T47D (cell line): ENCODE measurements at regions not wholly inside any gene's neighbourhood (a gene's known extent, or its start where the extent isn't known, plus 50 kb on each side); places are given as distances from the start of the nearest gene placed in this dataset.
"Not testable (repeated sequence)": the region's sequence is repeated elsewhere in the genome, so short reads cannot be mapped to it uniquely, and the experiment has no call there.

Source experiments
- DNase-seq, 2 experiments: peaks; one replicate each; pipeline versions ENCODE4 v3.0.0 to v3.0.0-alpha.2; 2011 to 2012; ENCODE audit warnings: low read depth in 1 of 2, low spot score in 1 of 2
- JUND ChIP-seq: IDR thresholded peaks from 2 replicates; pipeline ENCODE4 v1.6.1; 2012; ENCODE audit warnings: low read depth
- in situ Hi-C: cut with HindIII; loops from 2 replicates; pipeline ENCODE4 v1.10.0; 2016; ENCODE audit warnings: low sequenced_read_pairs, low pct_unique_long_range_greater_than_20kb

DNA sequence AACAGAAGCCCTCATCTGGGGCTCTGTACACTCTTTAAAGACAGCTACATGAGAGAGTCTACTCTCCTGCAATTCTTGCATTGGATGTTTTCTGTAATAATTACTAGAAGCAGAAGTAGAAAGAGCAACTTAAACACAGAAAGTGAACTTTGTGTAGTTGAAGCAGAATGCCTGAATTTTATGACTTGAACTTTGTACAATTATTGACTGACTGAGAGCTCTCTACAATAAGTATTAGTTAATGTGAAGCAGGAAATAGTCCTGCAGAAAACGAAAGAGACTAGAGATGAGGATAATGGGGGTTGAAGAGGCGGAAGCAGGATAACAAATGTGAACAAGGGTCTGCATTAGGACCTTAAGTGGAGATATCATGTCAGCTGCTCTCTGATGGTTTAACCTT, 79.2 kb upstream of the STK39 start:
- TF ChIP-seq JUND: no peak
- in situ Hi-C loops: no loop called here
- DNase-seq: no peak

DNA sequence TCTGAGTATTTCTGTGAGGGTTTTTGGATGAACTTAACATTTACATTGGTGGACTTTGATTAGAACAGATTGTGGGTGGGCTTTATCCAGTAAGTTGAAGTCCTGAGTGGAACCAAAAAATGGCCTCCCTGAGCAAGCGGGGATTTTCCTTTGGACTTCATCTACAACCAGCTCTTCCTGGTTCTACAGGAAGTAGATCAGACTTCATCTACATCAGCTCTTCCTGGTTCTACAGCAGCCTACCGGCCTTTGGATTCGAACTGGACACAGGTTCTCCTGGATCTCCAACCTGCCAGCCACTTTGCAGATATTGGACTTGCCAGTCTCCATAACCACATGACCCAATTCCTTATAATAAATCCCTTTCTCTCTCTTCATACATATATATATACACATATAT, 79.9 kb upstream of the STK39 start:
- no peak for TF ChIP-seq JUND
- no peak for DNase-seq
- in situ Hi-C loops: no loop called here

- TF ChIP-seq JUND: no peak
- in situ Hi-C loops: no loop called here
- DNase-seq: no peak
Observed at GRCh38 chr2:168328421-168328820, 81.0 kb upstream of the STK39 start.

DNA sequence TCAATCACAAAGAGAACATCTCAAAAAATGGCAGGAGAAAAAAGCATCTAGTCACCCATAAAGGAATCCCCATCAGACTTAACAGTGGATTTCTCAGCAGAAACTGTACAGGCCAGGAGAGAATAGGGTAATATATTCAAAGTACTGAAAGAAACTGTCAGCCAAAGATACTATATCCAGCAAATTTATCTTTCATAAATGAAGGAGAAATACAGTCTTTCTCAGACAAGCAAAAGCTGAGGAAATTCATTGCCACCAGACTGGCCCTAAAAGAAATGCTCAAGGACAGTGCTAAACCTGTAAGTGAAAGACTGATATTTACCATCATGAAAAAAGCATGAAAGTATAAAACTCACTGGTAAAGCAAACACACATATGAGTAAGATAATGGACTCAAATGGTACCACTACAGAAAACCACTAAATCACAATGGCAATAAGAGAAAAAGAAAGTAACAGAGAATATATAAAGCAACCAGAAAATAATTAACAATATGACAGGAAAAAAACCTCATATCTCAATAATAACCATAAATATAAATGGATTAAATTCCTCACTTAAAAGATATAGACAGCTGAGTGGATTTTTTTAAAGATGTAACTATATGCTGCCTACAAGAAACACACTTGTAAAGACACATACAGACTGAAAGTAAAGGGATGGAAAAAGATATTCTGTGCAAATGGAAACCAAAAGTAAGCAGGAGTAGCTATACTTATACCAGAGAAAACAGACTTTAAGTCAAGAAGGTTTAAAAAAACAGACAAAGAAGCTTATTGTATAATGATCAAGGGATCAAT, 83.4 kb upstream of the STK39 start:
- DNase-seq: no peak
- in situ Hi-C loops: no loop called here
- no peak for TF ChIP-seq JUND

DNA sequence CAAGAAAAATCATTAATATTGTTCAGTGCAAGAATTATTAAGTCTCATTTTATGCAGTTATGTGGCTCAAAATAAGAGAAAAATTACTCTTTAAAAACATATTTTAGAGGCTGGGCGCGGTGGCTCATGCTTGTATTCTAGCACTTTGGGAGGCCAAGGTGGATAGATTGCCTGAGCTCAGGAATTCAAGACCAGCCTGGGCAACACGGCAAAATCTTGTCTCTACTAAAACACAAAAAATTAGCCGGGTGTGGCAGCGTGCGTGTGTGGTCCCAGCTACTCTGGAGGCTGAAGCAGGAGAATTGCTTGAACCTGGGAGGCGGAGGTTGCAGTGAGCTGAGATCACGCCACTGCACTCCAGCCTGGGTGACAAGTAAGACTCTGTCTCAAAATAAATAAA, 87.9 kb upstream of the STK39 start:
- in situ Hi-C loops, DNase-seq: not testable (repeated sequence)

- in situ Hi-C loops: no loop called here
- peak; percentile 37 to 88 for DNase-seq
- no peak for TF ChIP-seq JUND
Observed at GRCh38 chr2:168336786-168337388, 89.5 kb upstream of the STK39 start.

- in situ Hi-C loops: no loop called here
- DNase-seq: no peak
- TF ChIP-seq JUND: no peak
Observed at GRCh38 chr2:168338292-168338691, 90.9 kb upstream of the STK39 start.

- in situ Hi-C loops: no loop called here
Observed at GRCh38 chr2:168338803-168339437, 91.5 kb upstream of the STK39 start.

GRCh38 chr2:168340931-168341330, 93.5 kb upstream of the STK39 start:
- in situ Hi-C loops: no loop called here
- TF ChIP-seq JUND: no peak
- no peak for DNase-seq

More at GRCh38 chr2:168338803-168339437, 91.5 kb upstream of the STK39 start:
- no peak for TF ChIP-seq JUND
- no peak for DNase-seq

GRCh38 chr2:168343586-168343985, 96.2 kb upstream of the STK39 start:
- DNase-seq: no peak
- in situ Hi-C loops: no loop called here
- TF ChIP-seq JUND: no peak

- in situ Hi-C loops: no loop called here
- TF ChIP-seq JUND: no peak
- no peak for DNase-seq
Observed at GRCh38 chr2:168344706-168345105, 97.3 kb upstream of the STK39 start.

DNA sequence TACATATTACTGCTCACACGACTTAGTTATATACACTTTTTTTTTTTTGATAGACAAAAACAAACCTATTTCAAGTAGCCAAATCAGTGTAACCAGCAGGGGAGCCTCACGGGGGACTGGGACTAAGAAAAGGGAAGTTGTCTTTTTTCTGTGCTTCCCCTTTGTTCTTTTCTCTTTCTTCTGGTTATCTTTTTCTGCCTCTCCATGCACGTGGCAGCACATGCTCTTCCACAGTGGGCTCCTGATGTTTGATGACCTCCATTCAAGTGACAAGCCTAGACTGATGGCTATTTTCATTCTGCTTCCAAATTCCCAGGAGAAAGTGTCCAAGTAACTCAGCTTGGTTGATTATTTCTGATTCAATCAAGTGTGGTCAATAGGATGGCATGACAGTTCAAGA, 98.2 kb upstream of the STK39 start:
- no peak for DNase-seq
- TF ChIP-seq JUND: no peak
- in situ Hi-C loops: no loop called here

DNA sequence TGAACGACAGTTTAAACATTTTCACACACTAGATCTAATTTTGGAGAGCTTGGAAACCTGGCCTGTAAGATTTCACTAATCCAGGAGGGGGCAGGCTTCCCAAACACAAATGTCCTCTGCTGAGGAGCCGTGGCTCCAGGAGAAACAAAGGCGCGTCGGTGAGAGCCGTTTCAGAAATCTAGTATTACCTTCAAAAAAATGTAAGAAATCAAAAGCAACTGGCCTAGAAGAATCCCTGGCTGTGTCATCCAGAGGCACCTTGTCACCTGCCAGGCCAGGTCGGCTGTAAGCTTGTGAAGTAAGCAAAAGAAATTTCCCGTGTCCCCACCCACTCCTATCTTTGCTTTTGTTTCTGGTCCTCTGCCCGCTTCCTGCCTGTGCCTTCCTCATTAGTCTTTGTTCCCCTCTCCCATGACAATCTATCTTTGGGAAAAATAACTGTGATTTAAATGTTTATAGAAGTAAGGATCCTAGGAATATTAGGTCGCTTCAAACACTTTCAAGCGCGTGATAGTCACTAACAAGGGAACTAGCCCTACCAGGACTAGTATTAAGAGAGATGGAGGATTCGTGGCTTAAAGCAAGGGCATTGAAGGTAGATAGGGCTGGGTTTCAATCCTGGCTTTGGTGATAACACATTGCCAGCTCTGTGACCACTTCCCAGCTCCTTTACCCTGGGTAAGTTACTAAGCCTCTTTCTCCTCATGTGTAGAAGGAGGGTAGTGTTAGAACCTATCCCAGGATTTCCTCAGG, 99.5 kb upstream of the STK39 start:
- in situ Hi-C loops: no loop called here
- peak; percentile 4 to 68 for DNase-seq
- TF ChIP-seq JUND: no peak
